HL-60 (cell line): ENCODE measurements at regions not wholly inside any gene's neighbourhood (a gene's known extent, or its start where the extent isn't known, plus 50 kb on each side); places are given as distances from the start of the nearest gene placed in this dataset.

Experiments used
- DNase-seq, 2 experiments: peaks; one replicate each; pipeline ENCODE4 v3.0.0-alpha.2; 2010 to 2020; ENCODE audit warnings: low read depth in 1 of 2, low spot score in 1 of 2
- H3K27ac ChIP-seq: fragments of 250-450 bp; sonication (Bioruptor Pico); replicated peaks from 2 replicates; pipeline ENCODE4 v1.5.1; 2020; ENCODE audit warnings: mild to moderate bottlenecking, moderate library complexity
- H3K27me3 ChIP-seq: fragments of 250-450 bp; sonication (Bioruptor Pico); 2 replicates; pipeline ENCODE4 v1.5.1; 2021; ENCODE audit warnings: mild to moderate bottlenecking, moderate library complexity; ENCODE audit not compliant: insufficient read depth, poor library complexity, severe bottlenecking
- H3K4me3 ChIP-seq: replicated peaks from 2 replicates; pipeline ENCODE4 v1.5.1; 2011; ENCODE audit warnings: mild to moderate bottlenecking, control low read depth, low read length; ENCODE audit not compliant: insufficient read depth
- GABPA ChIP-seq: IDR thresholded peaks from 2 replicates; pipeline ENCODE4 v1.6.1; 2012; ENCODE audit warnings: low read depth
- POLR2AphosphoS5 ChIP-seq: IDR thresholded peaks from 2 replicates; pipeline ENCODE4 v1.6.1; 2012; ENCODE audit warnings: low read depth
- SPI1 ChIP-seq: IDR thresholded peaks from 2 replicates; pipeline ENCODE4 v1.6.1; 2012; ENCODE audit warnings: low read depth, mild to moderate bottlenecking, borderline replicate concordance
- TF ChIP-seq, protein P1 (sequence below): IDR thresholded peaks from one replicate; pipeline ENCODE4 v1.5.1; 2011; ENCODE audit warnings: low read length, control low read depth, inconsistent platforms; ENCODE audit not compliant: insufficient read depth
- TF ChIP-seq, protein P2 (sequence below): IDR thresholded peaks from 2 replicates; pipeline ENCODE4 v1.6.1; 2012; ENCODE audit warnings: low read depth; ENCODE audit not compliant: insufficient replicate concordance

DNA sequence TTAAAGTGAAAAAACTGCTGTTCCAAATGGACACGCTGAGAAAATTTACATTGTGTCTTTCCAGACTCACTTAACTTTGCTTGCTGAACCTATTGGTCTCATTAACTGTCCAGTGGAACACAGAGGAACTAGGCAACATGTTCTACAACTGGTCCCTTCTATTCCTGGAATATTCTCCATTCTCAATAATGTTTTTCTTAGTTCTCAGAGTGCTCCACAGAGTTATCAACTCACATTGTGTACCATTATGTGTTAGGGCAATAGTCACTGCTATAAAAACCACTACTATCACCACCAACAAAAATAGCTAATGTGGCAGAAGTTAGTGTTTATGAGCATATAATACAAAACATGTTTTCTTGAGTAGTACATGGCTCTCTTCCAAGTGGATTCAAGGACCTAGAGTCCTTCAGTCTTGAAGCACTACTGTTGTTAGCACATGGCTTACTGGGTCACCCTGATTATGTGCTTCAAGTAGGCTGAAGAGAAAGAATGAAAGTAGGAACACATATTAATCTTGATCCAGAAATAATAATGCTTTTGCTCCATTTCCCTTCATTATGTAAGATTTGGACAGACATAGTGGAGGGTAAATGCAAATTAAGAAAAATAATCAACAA, 865.3 kb upstream of the HS3ST1 start:
- no peaks in the 10 kb centered on the region for H3K27me3 ChIP-seq
- no peak for DNase-seq
- no peak overlapping the region for H3K4me3 ChIP-seq
- TF ChIP-seq, protein P1, sequence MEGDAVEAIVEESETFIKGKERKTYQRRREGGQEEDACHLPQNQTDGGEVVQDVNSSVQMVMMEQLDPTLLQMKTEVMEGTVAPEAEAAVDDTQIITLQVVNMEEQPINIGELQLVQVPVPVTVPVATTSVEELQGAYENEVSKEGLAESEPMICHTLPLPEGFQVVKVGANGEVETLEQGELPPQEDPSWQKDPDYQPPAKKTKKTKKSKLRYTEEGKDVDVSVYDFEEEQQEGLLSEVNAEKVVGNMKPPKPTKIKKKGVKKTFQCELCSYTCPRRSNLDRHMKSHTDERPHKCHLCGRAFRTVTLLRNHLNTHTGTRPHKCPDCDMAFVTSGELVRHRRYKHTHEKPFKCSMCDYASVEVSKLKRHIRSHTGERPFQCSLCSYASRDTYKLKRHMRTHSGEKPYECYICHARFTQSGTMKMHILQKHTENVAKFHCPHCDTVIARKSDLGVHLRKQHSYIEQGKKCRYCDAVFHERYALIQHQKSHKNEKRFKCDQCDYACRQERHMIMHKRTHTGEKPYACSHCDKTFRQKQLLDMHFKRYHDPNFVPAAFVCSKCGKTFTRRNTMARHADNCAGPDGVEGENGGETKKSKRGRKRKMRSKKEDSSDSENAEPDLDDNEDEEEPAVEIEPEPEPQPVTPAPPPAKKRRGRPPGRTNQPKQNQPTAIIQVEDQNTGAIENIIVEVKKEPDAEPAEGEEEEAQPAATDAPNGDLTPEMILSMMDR, result no peak
- TF ChIP-seq GABPA (no peak), POLR2AphosphoS5 (no peak), SPI1 (no peak)
- TF ChIP-seq, protein P2, sequence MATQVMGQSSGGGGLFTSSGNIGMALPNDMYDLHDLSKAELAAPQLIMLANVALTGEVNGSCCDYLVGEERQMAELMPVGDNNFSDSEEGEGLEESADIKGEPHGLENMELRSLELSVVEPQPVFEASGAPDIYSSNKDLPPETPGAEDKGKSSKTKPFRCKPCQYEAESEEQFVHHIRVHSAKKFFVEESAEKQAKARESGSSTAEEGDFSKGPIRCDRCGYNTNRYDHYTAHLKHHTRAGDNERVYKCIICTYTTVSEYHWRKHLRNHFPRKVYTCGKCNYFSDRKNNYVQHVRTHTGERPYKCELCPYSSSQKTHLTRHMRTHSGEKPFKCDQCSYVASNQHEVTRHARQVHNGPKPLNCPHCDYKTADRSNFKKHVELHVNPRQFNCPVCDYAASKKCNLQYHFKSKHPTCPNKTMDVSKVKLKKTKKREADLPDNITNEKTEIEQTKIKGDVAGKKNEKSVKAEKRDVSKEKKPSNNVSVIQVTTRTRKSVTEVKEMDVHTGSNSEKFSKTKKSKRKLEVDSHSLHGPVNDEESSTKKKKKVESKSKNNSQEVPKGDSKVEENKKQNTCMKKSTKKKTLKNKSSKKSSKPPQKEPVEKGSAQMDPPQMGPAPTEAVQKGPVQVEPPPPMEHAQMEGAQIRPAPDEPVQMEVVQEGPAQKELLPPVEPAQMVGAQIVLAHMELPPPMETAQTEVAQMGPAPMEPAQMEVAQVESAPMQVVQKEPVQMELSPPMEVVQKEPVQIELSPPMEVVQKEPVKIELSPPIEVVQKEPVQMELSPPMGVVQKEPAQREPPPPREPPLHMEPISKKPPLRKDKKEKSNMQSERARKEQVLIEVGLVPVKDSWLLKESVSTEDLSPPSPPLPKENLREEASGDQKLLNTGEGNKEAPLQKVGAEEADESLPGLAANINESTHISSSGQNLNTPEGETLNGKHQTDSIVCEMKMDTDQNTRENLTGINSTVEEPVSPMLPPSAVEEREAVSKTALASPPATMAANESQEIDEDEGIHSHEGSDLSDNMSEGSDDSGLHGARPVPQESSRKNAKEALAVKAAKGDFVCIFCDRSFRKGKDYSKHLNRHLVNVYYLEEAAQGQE, result no peak
- no peak overlapping the region for H3K27ac ChIP-seq

DNA sequence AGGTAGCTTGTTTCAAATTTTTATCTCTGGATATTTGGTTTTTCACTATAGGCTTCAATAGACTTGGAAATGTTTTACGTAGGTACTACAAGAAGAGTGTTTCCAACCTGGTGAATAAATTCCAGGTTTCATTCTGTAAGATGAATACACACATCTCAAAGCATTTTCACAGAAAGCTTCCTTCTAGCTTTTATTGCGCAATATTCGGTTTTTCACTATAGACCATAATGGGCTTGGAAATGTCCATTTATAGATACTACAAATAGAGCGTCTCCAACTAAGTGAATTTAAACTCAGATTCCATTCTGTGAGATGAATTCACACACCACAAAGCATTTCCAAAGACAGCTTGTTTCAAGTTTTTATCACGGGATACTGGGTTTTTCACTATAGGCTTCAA, 857.7 kb upstream of the HS3ST1 start:
- Histone ChIP-seq H3K4me3 (no peak overlapping the region), H3K27me3 (no peaks in the 10 kb centered on the region), H3K27ac (no peak overlapping the region)
- TF ChIP-seq GABPA (no peak), SPI1 (no peak), POLR2AphosphoS5 (no peak)
- TF ChIP-seq, protein P2, result no peak
- TF ChIP-seq, protein P1, result no peak
- no peak for DNase-seq

DNA sequence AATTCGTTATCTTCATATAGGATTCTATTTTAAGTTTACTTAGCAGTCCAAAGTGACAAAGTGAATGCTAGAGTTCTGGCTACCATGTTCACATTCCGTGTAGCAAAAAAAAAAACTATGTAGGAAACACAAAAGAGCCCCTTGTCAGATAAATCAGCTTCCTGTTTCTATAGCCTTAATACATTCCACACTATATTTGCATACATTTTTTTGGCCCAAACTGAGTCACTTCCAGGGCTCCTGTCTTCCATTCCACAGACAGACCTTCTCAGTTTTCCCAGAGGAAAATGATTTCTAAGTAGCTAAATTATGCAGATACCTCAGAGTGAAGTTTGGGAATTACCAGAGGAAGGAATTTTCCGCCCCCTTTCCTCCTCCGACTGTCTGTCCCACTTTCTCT, 841.9 kb upstream of the HS3ST1 start:
- no peak for DNase-seq
- Histone ChIP-seq H3K27ac (no peak overlapping the region), H3K4me3 (no peak overlapping the region), H3K27me3 (no peaks in the 10 kb centered on the region)
- TF ChIP-seq, protein P1, result no peak

DNA sequence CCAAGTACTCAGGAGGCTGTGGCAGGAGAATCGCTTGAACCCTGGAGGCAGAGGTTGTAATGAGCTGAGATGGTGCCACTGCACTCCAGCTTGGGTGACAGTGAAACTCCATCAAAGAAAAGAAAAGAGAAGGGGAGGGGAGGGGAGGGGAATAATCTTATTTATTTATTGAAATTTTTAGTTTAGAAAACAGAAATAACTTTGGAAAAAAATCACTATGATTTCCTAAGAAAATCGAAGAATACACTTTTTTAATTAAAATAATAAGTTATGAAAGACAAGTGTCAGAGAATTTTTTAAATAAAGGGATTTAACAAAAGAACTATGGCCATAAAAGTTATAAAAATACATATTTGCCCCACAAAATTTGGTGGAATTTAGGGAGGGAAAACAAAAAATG, 836.9 kb upstream of the HS3ST1 start:
- TF ChIP-seq POLR2AphosphoS5 (no peak), SPI1 (no peak), GABPA (no peak)
- TF ChIP-seq, protein P1, result no peak
- TF ChIP-seq, protein P2, result no peak
- Histone ChIP-seq H3K27ac (no peak overlapping the region), H3K4me3 (no peak overlapping the region), H3K27me3 (no peaks in the 10 kb centered on the region)
- DNase-seq, result no peak
